ENCODE measurements at regions not wholly inside any gene's neighbourhood (a gene's known extent, or its start where the extent isn't known, plus 50 kb on each side); places are given as distances from the start of the nearest gene placed in this dataset.

GRCh38 chr11:129640671-129641070, 175.0 kb upstream of the TMEM45B start:
- Histone ChIP-seq H2AFZ (no peak overlapping the region), H3K9me2 (ENCODE audit: insufficient read depth) (no peaks in the 10 kb centered on the region), H3K79me2 (ENCODE audit: low read depth) (no peaks in the 10 kb centered on the region), H3K4me3 (no peak overlapping the region), H3F3A (ENCODE audit: insufficient read depth, low read depth) (peaks cover 56% of the 10 kb centered on the region), H3K9me3 (ENCODE audit: insufficient read depth, low read depth) (peaks cover 7% of the 10 kb centered on the region; the same call in 1 of the 2 replicates), H4K20me1 (ENCODE audit: insufficient read depth) (no peaks in the 10 kb centered on the region), H3K4me1 (replicated peaks; ENCODE audit: insufficient read depth) (peaks cover 86% of the 10 kb centered on the region), H3K4me2 (no peak overlapping the region), H3K27me3 (ENCODE audit: insufficient read depth, low read depth) (no peaks in the 10 kb centered on the region), H3K36me3 (ENCODE audit: low read depth) (no peaks in the 10 kb centered on the region), H3K27ac (peak overlapping the region; percentile 92)
- intact Hi-C loops (cut with micrococcal nuclease; ENCODE audit: unreplicated experiment), result no loop called here
- CTCF ChIA-PET, result no interaction called here
- TF ChIP-seq CTCF (conservative IDR thresholded peaks at IDR 0.05), result no peak
- TF ChIP-seq EZH2 (IDR thresholded peaks at IDR 0.05; ENCODE audit: low read depth), result no peak
- POLR2A ChIA-PET (ENCODE audit: unreplicated experiment), result no interaction called here
- BruUV-seq (replicated peaks), result no TSS peak
- no peak for DNase-seq

GRCh38 chr11:129643031-129643721, 172.5 kb upstream of the TMEM45B start:
- ChIA-PET CTCF (no interaction called here), POLR2A (ENCODE audit: unreplicated experiment) (interaction anchor here (0.5 kb wide), 1 partner anchor 670 kb away, joined by 3 read pairs; no protein-coding TSS in a partner anchor)
- Histone ChIP-seq H4K20me1 (ENCODE audit: insufficient read depth) (no peaks in the 10 kb centered on the region), H3K36me3 (ENCODE audit: low read depth) (no peaks in the 10 kb centered on the region), H3K79me2 (ENCODE audit: low read depth) (no peaks in the 10 kb centered on the region), H3F3A (ENCODE audit: insufficient read depth, low read depth) (peaks cover 51% of the 10 kb centered on the region), H3K4me3 (no peak overlapping the region), H3K9me3 (ENCODE audit: insufficient read depth, low read depth) (peaks cover 4% of the 10 kb centered on the region; the same call in 1 of the 2 replicates), H3K27ac (peak overlapping the region; percentile 92), H3K4me2 (peak overlapping the region; percentile 55), H3K9me2 (ENCODE audit: insufficient read depth) (no peaks in the 10 kb centered on the region), H2AFZ (peak overlapping the region; percentile 39; the same call in 1 of the 2 replicates), H3K4me1 (replicated peaks; ENCODE audit: insufficient read depth) (peaks cover 72% of the 10 kb centered on the region), H3K27me3 (ENCODE audit: insufficient read depth, low read depth) (no peaks in the 10 kb centered on the region)
- BruUV-seq (replicated peaks), result TSS peak; percentile 35
- DNase-seq, result peak; percentile 55 to 98
- intact Hi-C loops (cut with micrococcal nuclease; ENCODE audit: unreplicated experiment), result loop anchor here (2.0 kb wide), 1 partner anchor 266 kb away; no protein-coding TSS in a partner anchor
- TF ChIP-seq EZH2 (IDR thresholded peaks at IDR 0.05; ENCODE audit: low read depth) (no peak), CTCF (conservative IDR thresholded peaks at IDR 0.05) (no peak)

GRCh38 chr11:129644326-129644725, 171.3 kb upstream of the TMEM45B start:
- Histone ChIP-seq H3F3A (ENCODE audit: insufficient read depth, low read depth) (peaks cover 45% of the 10 kb centered on the region), H3K4me3 (no peak overlapping the region), H3K9me3 (ENCODE audit: insufficient read depth, low read depth) (peaks cover 3% of the 10 kb centered on the region; the same call in 1 of the 2 replicates), H3K4me1 (replicated peaks; ENCODE audit: insufficient read depth) (peaks cover 62% of the 10 kb centered on the region), H3K27me3 (ENCODE audit: insufficient read depth, low read depth) (no peaks in the 10 kb centered on the region), H3K9me2 (ENCODE audit: insufficient read depth) (no peaks in the 10 kb centered on the region), H3K4me2 (peak overlapping the region; percentile 55), H4K20me1 (ENCODE audit: insufficient read depth) (no peaks in the 10 kb centered on the region), H3K36me3 (ENCODE audit: low read depth) (no peaks in the 10 kb centered on the region), H3K79me2 (ENCODE audit: low read depth) (no peaks in the 10 kb centered on the region), H2AFZ (no peak overlapping the region), H3K27ac (peak overlapping the region; percentile 92)
- ChIA-PET POLR2A (ENCODE audit: unreplicated experiment) (no interaction called here), CTCF (no interaction called here)
- DNase-seq, result no peak
- BruUV-seq (replicated peaks), result no TSS peak
- no peak for TF ChIP-seq CTCF (conservative IDR thresholded peaks at IDR 0.05)
- TF ChIP-seq EZH2 (IDR thresholded peaks at IDR 0.05; ENCODE audit: low read depth), result no peak
- intact Hi-C loops (cut with micrococcal nuclease; ENCODE audit: unreplicated experiment), result no loop called here
